ENCODE measurements at regions not wholly inside any gene's neighbourhood (a gene's known extent, or its start where the extent isn't known, plus 50 kb on each side); places are given as distances from the start of the nearest gene placed in this dataset.

DNA sequence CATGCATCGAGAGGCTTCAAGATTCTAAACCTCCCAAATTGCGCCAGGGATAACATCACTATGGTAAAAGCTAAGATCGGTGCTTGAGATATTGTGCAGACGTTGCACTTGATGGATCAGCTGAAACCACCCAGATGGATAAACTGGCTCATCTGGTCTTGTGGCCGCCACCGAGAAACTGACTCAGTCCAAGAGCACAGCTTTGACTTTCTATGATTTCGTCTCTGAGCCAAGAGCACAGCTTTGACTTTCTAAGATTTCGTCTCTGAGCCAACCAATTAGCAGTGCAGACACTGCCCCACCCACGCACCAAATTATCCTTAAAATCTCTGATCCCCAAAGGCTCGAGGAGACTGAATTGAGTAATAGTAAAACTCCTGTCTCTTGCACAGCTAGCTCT lies 687.2 kb downstream of the FAM133A start:
- no peak for DNase-seq

GRCh38 chrX:94365736-94366135 lies 691.7 kb downstream of the FAM133A start:
- DNase-seq, result no peak

DNA sequence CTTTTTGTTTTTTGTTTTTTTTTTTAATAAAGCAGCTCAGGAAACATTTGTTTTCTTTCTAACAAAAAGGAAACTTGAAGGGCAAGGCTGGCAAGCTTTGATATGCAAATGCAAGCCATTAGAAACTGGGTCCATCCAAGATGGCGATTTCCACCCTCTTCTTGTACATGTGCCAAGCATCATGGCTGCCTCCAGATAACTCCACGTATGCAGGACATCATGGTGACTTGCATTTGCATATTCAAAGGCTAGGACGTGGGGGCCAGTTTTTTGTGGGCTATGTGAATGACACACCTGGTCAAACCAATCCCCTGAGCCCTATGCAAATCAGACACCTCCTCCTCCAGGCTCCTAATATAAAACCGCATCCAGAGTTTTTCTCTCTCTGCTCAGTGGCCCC lies 692.6 kb downstream of the FAM133A start:
- DNase-seq, result no peak

DNA sequence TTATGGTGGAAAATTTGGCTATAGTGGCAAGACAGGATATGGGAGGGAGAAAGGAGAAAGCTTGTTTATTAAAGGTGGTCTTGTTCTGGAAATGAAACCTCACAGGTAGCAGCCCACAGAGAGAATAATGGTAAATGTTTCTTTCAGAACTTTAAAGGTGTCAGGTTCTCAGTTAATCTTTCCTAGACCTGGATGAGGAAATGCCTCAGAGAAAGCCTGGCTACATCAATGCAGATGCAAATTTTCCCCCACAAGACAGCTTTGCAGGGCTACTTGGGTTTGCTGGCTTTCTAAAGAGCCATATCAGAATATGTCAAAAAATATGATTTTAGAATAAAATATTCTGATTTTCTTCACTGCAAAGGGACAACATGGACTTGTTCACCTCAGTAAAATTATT lies 715.0 kb downstream of the FAM133A start:
- no peak for DNase-seq

DNA sequence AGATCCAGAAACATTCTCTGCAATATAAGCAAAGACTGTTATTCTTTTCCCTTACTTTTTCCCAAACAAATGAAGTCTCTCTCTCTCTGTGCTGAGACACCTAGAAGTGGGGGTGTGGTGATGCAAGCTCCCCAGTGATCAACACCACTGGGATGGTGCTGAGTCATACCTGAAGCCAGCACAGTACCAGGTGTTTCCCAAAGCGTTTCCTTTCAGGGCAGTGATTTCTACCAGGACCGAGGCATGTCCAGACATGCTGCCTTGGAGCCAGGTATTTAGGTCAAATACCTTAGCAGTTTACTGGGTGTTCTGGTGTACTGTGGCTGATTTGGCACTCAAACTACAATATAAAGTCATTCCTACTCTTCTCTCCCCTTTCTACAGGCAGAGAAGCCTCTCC lies 726.5 kb downstream of the FAM133A start:
- no peak for DNase-seq

- no peak for DNase-seq
These were observed 727.4 kb downstream of the FAM133A start for GRCh38 chrX:94401426-94401825.

DNA sequence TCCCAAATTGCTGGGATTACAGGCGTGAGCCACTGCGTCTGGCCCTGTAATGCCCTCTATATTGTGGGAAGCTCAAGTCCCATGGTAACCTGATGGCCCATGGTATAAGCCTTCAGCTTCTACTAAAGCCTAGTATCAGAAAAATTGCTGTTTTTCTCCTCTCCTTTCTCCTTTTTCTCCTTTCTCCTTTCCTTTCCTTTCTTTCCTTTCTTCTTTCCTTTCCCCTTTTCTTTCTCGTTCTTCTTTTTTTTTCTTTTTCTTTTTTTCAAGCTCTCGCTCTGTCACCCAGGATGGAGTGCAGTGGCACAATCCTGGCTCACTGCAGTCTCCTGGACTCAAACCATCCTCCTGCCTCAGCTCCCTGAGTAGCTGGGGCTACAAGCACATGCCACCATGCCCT lies 740.7 kb downstream of the FAM133A start:
- no peak for DNase-seq

- no peak for DNase-seq
These were observed 744.1 kb downstream of the FAM133A start for GRCh38 chrX:94418065-94418464.

DNA sequence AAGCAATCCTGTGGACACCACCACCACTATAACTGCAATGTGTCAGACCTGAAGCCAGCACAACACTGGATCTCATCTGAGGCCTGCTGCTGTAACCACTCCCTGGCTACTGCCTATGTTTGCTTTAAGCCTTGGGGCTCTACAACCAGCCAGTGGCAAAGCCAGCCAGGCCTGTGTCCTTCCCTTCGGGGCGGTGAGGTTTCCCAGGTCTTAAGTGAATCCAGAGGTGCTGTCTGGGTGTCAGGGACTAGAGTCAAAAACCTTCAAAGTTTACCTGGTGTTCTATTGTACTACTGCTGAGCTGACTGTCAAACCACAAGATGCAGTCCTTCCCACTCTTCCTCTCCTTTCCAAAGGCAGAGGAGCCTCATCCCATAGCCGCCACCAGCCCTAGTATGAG lies 750.5 kb downstream of the FAM133A start:
- DNase-seq, result no peak

DNA sequence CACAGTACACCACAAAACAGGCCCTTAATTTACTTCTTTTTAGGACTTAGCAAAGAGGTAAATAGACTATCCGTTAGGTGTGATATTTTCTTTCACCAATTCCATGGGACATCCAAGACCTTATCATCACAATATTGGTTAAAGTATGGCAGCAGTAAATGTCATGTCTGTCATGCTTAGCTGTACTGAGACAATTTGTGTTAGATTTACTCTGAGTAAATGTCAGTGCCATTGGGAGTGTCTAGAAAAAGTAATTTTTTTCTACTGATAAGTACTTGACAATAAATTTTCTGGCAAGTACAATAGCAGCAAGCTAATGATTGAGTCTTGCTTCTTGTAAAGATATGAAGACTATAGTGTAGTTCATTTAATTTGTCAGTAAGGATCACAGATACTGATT lies 756.1 kb downstream of the FAM133A start:
- no peak for DNase-seq

DNA sequence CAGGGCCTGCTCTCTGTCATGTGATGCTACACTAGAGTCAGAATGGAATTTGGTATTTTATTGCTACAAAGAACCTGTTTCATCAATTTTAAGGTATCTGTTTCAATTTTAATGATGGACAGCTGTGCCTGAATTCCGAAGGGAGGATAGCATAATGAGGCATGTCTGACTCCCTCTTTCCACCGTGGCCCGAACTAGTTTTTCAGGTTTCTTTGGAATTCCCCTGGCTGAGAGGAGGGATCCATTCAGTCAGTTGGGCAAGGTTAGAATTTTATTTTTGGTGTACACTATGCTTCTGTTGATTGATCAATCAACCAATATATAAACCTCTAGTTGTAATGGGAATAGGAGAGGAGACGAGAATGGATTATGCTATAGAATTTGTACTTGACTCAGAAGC lies 761.8 kb downstream of the FAM133A start:
- no peak for DNase-seq

GRCh38 chrX:94454159-94454558 lies 780.2 kb downstream of the FAM133A start:
- DNase-seq, result no peak

GRCh38 chrX:94454606-94455005 lies 780.6 kb downstream of the FAM133A start:
- no peak for DNase-seq

GRCh38 chrX:94455782-94456181 lies 781.8 kb downstream of the FAM133A start:
- DNase-seq, result no peak

- no peak for DNase-seq
These were observed 818.5 kb downstream of the FAM133A start for GRCh38 chrX:94492541-94492940.

- DNase-seq, result no peak
These were observed 819.4 kb downstream of the FAM133A start for GRCh38 chrX:94493405-94493804.

GRCh38 chrX:94511564-94511963 lies 837.6 kb downstream of the FAM133A start:
- DNase-seq, result no peak

- DNase-seq, result no peak
These were observed 841.0 kb downstream of the FAM133A start for GRCh38 chrX:94515009-94515408.

GRCh38 chrX:94524867-94525266 lies 850.9 kb downstream of the FAM133A start:
- DNase-seq, result no peak

GRCh38 chrX:94545722-94546121 lies 871.7 kb downstream of the FAM133A start:
- DNase-seq, result no peak

DNA sequence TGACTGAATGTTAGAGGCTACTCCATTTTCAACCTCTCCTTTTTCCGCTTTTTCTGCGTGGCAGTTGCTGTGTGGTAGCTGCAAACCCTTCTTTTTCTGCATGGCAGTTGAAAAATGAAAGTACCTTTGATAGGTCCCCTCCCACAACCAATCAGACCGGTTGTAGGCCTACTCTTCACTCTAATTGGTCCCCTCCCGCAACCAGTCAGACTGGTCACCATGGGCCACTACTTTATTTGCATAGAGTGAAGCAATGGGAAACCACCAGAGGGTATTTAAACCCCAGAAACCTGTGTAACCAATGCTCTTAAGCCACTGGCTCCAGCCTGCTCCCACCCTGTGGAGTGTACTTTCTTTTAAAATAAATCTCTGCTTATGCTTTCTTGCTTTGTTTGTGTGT lies 877.8 kb downstream of the FAM133A start:
- DNase-seq, result no peak

- DNase-seq, result no peak
These were observed 886.9 kb downstream of the FAM133A start for GRCh38 chrX:94560930-94561329.

DNA sequence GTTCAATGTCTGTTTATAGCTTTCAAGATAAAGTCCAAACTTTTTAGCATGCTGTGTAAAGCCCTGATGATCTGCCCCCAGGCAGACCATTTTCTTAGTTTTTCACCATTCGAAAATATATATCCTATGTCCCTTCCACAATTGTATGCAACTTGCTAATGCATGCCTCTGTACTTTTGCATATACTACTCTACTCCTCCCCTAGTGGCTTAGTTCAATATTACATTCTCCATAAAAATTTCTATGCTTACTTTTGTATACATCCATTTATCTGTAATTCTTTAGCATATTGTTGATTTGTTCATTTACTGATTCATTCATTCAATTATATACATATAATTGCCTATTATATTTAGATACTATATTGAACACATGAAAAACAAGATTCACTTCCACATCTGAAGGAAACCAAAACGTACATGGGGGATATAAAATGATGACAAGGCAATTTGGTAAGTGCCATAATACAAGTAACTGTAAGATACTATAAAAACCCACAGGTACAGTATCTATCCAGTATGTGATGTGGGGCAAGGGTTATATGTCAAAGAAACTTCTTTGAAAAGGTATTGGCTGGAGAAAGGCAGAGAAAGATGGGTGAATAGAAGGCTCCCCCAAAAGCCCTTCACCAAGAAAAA lies 902.5 kb downstream of the FAM133A start:
- no peak for DNase-seq

DNA sequence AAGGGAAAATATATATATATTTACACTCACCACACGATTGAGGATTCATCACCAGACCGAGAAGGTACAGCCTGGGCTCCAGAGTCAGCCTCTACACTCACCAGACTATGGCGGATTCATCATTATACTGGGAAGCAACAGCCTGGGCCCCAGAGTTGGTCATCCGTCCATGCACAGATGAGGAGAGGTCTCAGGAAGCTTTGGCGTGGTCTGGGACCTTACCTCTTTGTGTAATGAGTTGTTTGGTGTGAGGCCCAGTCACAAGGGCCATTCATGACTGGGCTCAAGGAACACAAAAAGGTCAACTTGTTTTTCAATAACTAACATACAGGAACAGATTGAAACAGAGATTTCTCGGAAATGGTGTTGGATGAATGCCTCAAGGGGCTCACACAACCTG lies 926.1 kb downstream of the FAM133A start:
- no peak for DNase-seq

DNA sequence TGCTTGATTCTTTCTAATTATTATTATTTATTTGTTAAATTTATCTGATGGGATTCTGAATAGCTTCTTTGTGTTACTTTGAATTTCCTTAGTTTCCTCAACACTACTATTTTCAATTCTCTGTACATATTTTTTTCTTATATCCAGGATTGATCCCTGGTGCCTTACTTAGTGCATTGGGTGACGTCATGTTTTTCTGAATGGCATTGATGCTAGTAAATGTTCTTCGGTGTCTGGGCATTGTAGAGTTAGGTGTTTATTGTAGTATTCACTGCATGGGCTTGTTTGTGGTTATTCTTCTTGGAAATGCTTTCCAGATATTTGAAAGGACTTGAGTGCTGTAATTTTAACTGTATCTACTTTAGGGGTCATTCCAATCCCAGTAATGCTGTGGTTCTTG lies 938.1 kb downstream of the FAM133A start:
- DNase-seq, result no peak

DNA sequence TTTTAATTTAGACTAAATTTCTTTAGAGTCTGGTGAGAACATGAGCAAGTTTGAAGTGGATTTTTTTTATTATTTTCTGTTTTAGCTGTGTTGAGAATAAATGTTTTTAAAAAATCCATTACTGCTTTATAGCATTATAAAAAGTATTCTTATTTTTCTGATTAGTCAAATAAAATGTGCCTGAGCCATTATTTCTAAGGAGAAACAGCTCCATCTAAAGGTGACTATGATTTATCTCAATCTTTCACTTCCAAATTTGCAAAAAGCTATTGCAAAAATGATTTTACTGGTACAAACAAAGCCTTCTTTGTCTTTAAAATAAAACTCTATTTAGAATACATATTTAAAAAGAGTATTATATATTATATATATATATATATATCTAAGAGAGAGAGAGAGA lies 959.2 kb downstream of the FAM133A start:
- DNase-seq, result no peak

Data from NCI-H446 (cell line).